Panc1 (cell line): ENCODE measurements at regions not wholly inside any gene's neighbourhood (a gene's known extent, or its start where the extent isn't known, plus 50 kb on each side); places are given as distances from the start of the nearest gene placed in this dataset.

Source experiments
- POLR2AphosphoS5 ChIP-seq: IDR thresholded peaks from 2 replicates; pipeline ENCODE4 v1.6.1; 2012; ENCODE audit warnings: mild to moderate bottlenecking, low read depth, low read length, moderate library complexity
- TF ChIP-seq, protein P1 (sequence below): fragments of 450-650 bp; IDR thresholded peaks from 2 replicates; pipeline ENCODE4 v1.5.1; 2017; ENCODE audit warnings: mild to moderate bottlenecking
- TF ChIP-seq, protein P2 (sequence below), 2 experiments: IDR thresholded peaks; 2 replicates each; pipeline ENCODE4 v1.6.1; 2011 to 2012; ENCODE audit warnings: low read depth in 2 of 2, control low read depth in 1 of 2, low read length in 1 of 2, mild to moderate bottlenecking in 1 of 2, moderate library complexity in 1 of 2; ENCODE audit not compliant: insufficient read depth in 1 of 2

DNA sequence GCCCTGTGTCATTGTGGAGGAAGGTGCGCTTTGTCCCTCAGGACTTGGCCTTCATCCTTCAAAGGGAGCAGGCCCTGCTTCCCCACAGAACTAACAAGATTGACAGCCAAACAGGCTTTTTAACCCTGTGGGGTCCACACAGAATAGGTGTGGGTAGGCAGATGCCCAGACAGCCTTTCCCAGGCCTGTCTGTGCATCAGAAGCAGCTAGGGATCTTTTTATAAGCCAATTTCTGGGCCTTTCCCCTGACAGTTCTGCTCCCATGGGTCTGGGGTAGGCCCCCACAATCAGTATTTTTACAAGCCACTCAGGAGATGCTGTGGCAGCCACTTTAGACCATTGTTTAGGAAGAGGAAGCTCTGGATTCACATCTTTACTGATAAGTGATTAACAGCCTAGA, 69.2 kb downstream of the MRPL46 start:
- TF ChIP-seq, protein P1, sequence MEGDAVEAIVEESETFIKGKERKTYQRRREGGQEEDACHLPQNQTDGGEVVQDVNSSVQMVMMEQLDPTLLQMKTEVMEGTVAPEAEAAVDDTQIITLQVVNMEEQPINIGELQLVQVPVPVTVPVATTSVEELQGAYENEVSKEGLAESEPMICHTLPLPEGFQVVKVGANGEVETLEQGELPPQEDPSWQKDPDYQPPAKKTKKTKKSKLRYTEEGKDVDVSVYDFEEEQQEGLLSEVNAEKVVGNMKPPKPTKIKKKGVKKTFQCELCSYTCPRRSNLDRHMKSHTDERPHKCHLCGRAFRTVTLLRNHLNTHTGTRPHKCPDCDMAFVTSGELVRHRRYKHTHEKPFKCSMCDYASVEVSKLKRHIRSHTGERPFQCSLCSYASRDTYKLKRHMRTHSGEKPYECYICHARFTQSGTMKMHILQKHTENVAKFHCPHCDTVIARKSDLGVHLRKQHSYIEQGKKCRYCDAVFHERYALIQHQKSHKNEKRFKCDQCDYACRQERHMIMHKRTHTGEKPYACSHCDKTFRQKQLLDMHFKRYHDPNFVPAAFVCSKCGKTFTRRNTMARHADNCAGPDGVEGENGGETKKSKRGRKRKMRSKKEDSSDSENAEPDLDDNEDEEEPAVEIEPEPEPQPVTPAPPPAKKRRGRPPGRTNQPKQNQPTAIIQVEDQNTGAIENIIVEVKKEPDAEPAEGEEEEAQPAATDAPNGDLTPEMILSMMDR = no peak
- TF ChIP-seq, protein P2, sequence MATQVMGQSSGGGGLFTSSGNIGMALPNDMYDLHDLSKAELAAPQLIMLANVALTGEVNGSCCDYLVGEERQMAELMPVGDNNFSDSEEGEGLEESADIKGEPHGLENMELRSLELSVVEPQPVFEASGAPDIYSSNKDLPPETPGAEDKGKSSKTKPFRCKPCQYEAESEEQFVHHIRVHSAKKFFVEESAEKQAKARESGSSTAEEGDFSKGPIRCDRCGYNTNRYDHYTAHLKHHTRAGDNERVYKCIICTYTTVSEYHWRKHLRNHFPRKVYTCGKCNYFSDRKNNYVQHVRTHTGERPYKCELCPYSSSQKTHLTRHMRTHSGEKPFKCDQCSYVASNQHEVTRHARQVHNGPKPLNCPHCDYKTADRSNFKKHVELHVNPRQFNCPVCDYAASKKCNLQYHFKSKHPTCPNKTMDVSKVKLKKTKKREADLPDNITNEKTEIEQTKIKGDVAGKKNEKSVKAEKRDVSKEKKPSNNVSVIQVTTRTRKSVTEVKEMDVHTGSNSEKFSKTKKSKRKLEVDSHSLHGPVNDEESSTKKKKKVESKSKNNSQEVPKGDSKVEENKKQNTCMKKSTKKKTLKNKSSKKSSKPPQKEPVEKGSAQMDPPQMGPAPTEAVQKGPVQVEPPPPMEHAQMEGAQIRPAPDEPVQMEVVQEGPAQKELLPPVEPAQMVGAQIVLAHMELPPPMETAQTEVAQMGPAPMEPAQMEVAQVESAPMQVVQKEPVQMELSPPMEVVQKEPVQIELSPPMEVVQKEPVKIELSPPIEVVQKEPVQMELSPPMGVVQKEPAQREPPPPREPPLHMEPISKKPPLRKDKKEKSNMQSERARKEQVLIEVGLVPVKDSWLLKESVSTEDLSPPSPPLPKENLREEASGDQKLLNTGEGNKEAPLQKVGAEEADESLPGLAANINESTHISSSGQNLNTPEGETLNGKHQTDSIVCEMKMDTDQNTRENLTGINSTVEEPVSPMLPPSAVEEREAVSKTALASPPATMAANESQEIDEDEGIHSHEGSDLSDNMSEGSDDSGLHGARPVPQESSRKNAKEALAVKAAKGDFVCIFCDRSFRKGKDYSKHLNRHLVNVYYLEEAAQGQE (IDR thresholded peaks at IDR 0.05; ENCODE audit: insufficient read depth in 1 of 2, low read depth in 2 of 2, low read length in 1 of 2) = no peak
- no peak for TF ChIP-seq POLR2AphosphoS5
